Thoracic aorta (tissue), 2 donors: ENCODE measurements at regions not wholly inside any gene's neighbourhood (a gene's known extent, or its start where the extent isn't known, plus 50 kb on each side); places are given as distances from the start of the nearest gene placed in this dataset.

Experiments used
- ATAC-seq: fragments of 150-250 bp; one replicate; pipeline ENCODE4 v1.8.0; 2017; ENCODE audit warnings: low read depth; ENCODE audit not compliant: insufficient number of reproducible peaks, low FRiP score
- DNase-seq: peaks from one replicate; pipeline ENCODE4 v3.0.0-alpha.2; 2020; ENCODE audit warnings: low spot score
- H3K27ac ChIP-seq, 2 donors: fragments of 200-600 bp; sonication (generic); 1 replicate in 1 of 2; 2 replicates in 1 of 2; pipeline ENCODE4 v1.5.1; 2016; ENCODE audit warnings: mild to moderate bottlenecking in 2 of 2, moderate library complexity in 2 of 2
- H3K27me3 ChIP-seq: fragments of 200-600 bp; sonication (generic); replicated peaks from 2 replicates; pipeline ENCODE4 v1.6.0; 2016; ENCODE audit warnings: mild to moderate bottlenecking; ENCODE audit not compliant: insufficient read depth
- H3K36me3 ChIP-seq: fragments of 200-600 bp; sonication (generic); one replicate; pipeline ENCODE4 v1.5.1; 2016
- H3K4me1 ChIP-seq, 2 donors: fragments of 200-600 bp; sonication (generic); 1 replicate in 1 of 2; 2 replicates in 1 of 2; pipeline versions ENCODE4 v1.5.1 to v1.6.0; 2016; ENCODE audit warnings: low read depth in 2 of 2, mild to moderate bottlenecking in 1 of 2; ENCODE audit not compliant: control insufficient read depth in 1 of 2
- H3K4me3 ChIP-seq: fragments of 200-600 bp; sonication (generic); 2 replicates; pipeline ENCODE4 v1.5.1; 2016; ENCODE audit warnings: mild to moderate bottlenecking
- H3K9me3 ChIP-seq: fragments of 200-600 bp; sonication (generic); 2 replicates; pipeline ENCODE4 v1.5.1; 2016
- TF ChIP-seq, protein P1 (sequence below): fragments of 200-600 bp; sonication (generic); IDR thresholded peaks from one replicate; pipeline ENCODE4 v1.5.1; 2019; ENCODE audit warnings: antibody characterized with exemption

DNA sequence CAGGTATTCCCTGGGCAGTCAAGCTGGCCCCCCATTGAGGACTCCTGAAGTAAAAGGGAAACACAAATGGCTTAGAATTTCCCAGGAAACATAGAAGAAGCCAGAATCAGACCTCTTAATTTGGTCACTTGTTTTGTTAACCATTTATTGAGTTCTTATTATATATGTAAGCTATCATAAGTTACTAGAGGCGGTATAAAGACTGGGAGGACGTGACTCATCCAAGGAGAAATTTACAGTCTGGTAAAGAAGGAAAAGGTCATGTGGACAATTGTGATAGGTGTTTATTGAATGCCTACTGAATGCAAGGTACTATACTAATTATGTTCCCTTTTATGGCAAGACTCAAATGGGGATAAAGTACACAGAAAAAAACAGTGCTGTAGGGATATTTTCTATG, 146.7 kb downstream of the DYRK2 start:
- no peak for DNase-seq
- no peaks in the 10 kb centered on the region for H3K9me3 ChIP-seq
- ATAC-seq, result no peak
- no peaks in the 10 kb centered on the region for H3K27me3 ChIP-seq
- TF ChIP-seq, protein P1, sequence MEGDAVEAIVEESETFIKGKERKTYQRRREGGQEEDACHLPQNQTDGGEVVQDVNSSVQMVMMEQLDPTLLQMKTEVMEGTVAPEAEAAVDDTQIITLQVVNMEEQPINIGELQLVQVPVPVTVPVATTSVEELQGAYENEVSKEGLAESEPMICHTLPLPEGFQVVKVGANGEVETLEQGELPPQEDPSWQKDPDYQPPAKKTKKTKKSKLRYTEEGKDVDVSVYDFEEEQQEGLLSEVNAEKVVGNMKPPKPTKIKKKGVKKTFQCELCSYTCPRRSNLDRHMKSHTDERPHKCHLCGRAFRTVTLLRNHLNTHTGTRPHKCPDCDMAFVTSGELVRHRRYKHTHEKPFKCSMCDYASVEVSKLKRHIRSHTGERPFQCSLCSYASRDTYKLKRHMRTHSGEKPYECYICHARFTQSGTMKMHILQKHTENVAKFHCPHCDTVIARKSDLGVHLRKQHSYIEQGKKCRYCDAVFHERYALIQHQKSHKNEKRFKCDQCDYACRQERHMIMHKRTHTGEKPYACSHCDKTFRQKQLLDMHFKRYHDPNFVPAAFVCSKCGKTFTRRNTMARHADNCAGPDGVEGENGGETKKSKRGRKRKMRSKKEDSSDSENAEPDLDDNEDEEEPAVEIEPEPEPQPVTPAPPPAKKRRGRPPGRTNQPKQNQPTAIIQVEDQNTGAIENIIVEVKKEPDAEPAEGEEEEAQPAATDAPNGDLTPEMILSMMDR, result no peak
- H3K36me3 ChIP-seq, result no peaks in the 10 kb centered on the region
- H3K4me3 ChIP-seq, result no peak overlapping the region
- peaks cover 19 to 32% of the 10 kb centered on the region in 2 donors for H3K4me1 ChIP-seq
- H3K27ac ChIP-seq, result no peak overlapping the region

DNA sequence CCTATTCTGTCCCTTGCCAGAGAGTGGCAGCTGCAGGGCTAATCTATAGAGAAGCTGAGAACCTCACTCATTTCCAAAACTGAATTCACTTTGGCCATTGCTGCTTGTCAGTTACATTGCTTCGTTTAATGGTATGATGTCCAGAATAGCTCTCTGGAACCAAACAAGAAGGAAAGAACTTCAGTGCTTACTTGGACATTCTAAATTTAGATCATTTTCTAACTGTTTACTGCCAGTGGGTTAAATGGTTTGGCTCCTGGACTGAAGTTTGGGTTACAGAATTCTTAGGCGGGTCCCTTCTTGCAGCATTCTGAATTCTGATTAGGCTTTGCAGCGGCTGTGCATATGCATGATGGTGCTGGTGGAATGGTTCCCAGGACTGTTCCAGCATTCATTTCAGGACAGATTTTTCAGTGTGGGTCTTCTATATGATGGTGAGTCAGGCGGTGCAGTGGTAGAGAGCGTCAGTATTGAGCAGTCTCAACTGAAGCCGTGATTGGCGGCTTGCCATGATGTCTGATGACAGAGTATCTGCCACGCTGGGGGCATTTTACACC, 148.7 kb downstream of the DYRK2 start:
- DNase-seq, result peak; percentile 2
- H3K9me3 ChIP-seq, result no peaks in the 10 kb centered on the region
- H3K36me3 ChIP-seq, result no peaks in the 10 kb centered on the region
- H3K4me3 ChIP-seq, result peak overlapping the region; percentile 44
- ATAC-seq, result no peak
- TF ChIP-seq, protein P1, result no peak
- peak overlapping the region in 1 of 2 donors; percentile 21 for H3K27ac ChIP-seq
- no peaks in the 10 kb centered on the region for H3K27me3 ChIP-seq
- peaks cover 19 to 32% of the 10 kb centered on the region in 2 donors for H3K4me1 ChIP-seq

DNA sequence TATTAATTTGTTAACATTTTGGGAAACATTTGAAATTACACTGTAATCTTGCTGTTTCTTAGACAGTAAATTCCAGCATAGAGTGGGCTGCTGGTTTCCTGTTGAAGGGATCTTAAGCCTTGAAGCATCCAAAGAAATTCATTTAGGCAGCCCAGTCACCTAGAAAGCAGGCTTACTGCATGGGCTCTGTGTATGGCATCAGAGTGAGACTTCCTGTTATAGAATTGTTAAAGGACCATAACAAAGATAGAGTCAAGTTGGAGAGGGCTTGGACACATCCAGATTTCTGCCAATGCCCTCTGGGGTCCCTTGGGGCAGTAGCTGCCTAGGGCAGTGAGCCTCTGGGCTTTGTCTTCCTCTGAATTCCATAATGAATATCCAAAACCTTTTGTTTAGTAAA, 149.2 kb downstream of the DYRK2 start:
- DNase-seq (no peak), ATAC-seq (no peak)
- Histone ChIP-seq H3K4me3 (peak overlapping the region; percentile 44), H3K4me1 (peaks cover 19 to 32% of the 10 kb centered on the region in 2 donors), H3K36me3 (no peaks in the 10 kb centered on the region), H3K27ac (peak overlapping the region in 1 of 2 donors; percentile 21), H3K9me3 (no peaks in the 10 kb centered on the region), H3K27me3 (no peaks in the 10 kb centered on the region)
- TF ChIP-seq, protein P1, result no peak

DNA sequence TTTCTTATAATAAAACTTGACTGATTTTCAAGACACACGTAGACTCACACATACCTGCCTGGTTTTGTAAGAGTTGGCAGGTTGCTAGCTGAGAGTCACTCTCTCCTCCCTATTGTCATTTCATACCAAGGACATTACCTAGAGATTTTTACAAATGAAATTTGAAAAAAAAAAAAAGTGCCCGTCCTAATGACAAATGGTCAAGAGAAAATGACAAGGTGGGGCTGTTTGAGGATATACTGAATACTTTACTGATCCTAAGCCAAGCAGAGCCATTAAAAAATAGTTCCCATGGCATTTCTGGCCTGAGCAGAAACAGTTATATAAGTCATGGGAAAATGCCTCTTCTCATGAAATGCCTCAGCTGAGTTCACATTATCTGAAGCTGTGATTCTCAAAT, 150.2 kb downstream of the DYRK2 start:
- H3K4me1 ChIP-seq, result peaks cover 19 to 32% of the 10 kb centered on the region in 2 donors
- no peak overlapping the region for H3K27ac ChIP-seq

DNA sequence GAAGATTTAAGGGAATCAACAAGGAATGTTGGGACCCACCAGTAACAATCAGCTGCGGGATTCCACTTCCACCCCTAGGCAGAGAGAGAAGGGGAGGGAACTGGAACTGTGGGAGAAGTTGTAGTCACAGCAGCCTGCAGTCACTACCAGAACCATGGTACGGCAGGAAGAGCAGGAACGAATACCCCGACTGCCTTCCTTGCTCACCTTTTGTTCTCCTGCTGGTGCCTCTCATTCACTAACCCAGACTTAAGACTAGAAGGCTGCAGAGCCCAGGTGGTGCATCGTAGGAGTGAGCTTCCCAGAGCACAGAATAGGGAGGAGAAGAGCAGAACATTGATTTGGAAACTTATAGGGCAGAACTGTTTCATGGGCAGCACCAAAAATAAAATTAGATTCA, 154.2 kb downstream of the DYRK2 start:
- Histone ChIP-seq H3K36me3 (no peaks in the 10 kb centered on the region), H3K9me3 (no peaks in the 10 kb centered on the region), H3K4me1 (peaks cover 8 to 22% of the 10 kb centered on the region in 2 donors), H3K27ac (no peak overlapping the region), H3K4me3 (no peak overlapping the region), H3K27me3 (no peaks in the 10 kb centered on the region)
- ATAC-seq (no peak), DNase-seq (no peak)
- TF ChIP-seq, protein P1, result no peak

More for the DNA sequence above, 150.2 kb downstream of the DYRK2 start:
- H3K27me3 ChIP-seq, result no peaks in the 10 kb centered on the region
- ATAC-seq (no peak), DNase-seq (no peak)
- H3K4me3 ChIP-seq, result no peak overlapping the region
- H3K9me3 ChIP-seq, result no peaks in the 10 kb centered on the region
- TF ChIP-seq, protein P1, result no peak
- H3K36me3 ChIP-seq, result no peaks in the 10 kb centered on the region
